Mammary epithelial cell (primary cell): ENCODE measurements at regions not wholly inside any gene's neighbourhood (a gene's known extent, or its start where the extent isn't known, plus 50 kb on each side); places are given as distances from the start of the nearest gene placed in this dataset.

Source experiments
- CTCF ChIP-seq, 2 donors: IDR thresholded peaks in 1 of 2; conservative IDR thresholded peaks in 1 of 2; 2 replicates each; pipeline ENCODE4 v1.5.1; 2011 to 2012; ENCODE audit warnings: inconsistent platforms in 2 of 2, low read length in 2 of 2, mild to moderate bottlenecking in 2 of 2, control low read depth in 1 of 2, low read depth in 1 of 2; ENCODE audit not compliant: insufficient read depth in 1 of 2; ENCODE audit errors: extremely low read depth in 1 of 2
- EZH2 ChIP-seq: IDR thresholded peaks from 2 replicates; pipeline ENCODE4 v1.6.1; 2012; ENCODE audit warnings: low read length, inconsistent platforms, borderline replicate concordance

GRCh38 chr1:18547460-18547859 is 66.7 kb downstream of the KLHDC7A start:
- TF ChIP-seq CTCF (conservative IDR thresholded peaks at IDR 0.05 in 1 of 2, IDR thresholded peaks at IDR 0.05 in 1 of 2; ENCODE audit: extremely low read depth in 1 of 2, insufficient read depth in 1 of 2, low read depth in 1 of 2, low read length in 2 of 2), result no peak
- TF ChIP-seq EZH2, result no peak
